Adrenal gland (tissue), 9 donors: ENCODE measurements at regions not wholly inside any gene's neighbourhood (a gene's known extent, or its start where the extent isn't known, plus 50 kb on each side); places are given as distances from the start of the nearest gene placed in this dataset.
"Not testable (repeated sequence)": the region's sequence is repeated elsewhere in the genome, so short reads cannot be mapped to it uniquely, and the experiment has no call there.

Experiments used
- DNase-seq, 7 donors: peaks; one replicate each; pipeline ENCODE4 v3.0.0-alpha.2; 2019 to 2020
- H3K27ac ChIP-seq, 5 donors: fragments of 200-600 bp; sonication (generic) in 4 of 5; 1 replicate in 3 of 5; 2 replicates in 2 of 5; pipeline versions ENCODE4 v1.5.1 to v1.8.0; 2016 to 2020; ENCODE audit warnings: mild to moderate bottlenecking in 1 of 5
- H3K27me3 ChIP-seq: fragments of 200-600 bp; 2 replicates; pipeline ENCODE4 v1.8.0; 2021
- H3K36me3 ChIP-seq, 2 donors: fragments of 200-600 bp; replicated peaks in 1 of 2; 1 replicate in 1 of 2; 2 replicates in 1 of 2; pipeline versions ENCODE4 v1.5.1 to v1.8.0; 2018 to 2022
- H3K4me1 ChIP-seq, 2 donors: fragments of 200-600 bp; replicated peaks in 1 of 2; 1 replicate in 1 of 2; 2 replicates in 1 of 2; pipeline versions ENCODE4 v1.5.1 to v1.8.0; 2018 to 2021
- H3K4me3 ChIP-seq, 4 donors: fragments of 200-600 bp; sonication (generic) in 3 of 4; one replicate each; pipeline ENCODE4 v1.5.1; 2016 to 2018
- H3K9me3 ChIP-seq, 3 donors: fragments of 200-600 bp; sonication (generic) in 1 of 3; replicated peaks in 1 of 3; 1 replicate in 2 of 3; 2 replicates in 1 of 3; pipeline versions ENCODE4 v1.5.1 to v1.8.0; 2016 to 2021
- CTCF ChIP-seq, 6 experiments: fragments of 450-650 bp in 4 of 6; fragments of 200-600 bp in 2 of 6; sonication (generic) in 1 of 6; IDR thresholded peaks; 1 replicate in 5 of 6; 2 replicates in 1 of 6; pipeline versions ENCODE4 v1.5.1 to v1.8.0; 2016 to 2021; ENCODE audit warnings: antibody characterized with exemption in 6 of 6, mild to moderate bottlenecking in 2 of 6, moderate library complexity in 1 of 6
- POLR2A ChIP-seq, 2 donors: fragments of 450-650 bp; IDR thresholded peaks; one replicate each; pipeline ENCODE4 v1.6.1; 2017; ENCODE audit warnings: antibody characterized with exemption in 2 of 2, mild to moderate bottlenecking in 2 of 2, moderate library complexity in 1 of 2
- WGBS, 4 donors: extraction: QIAGEN DNeasy Blood & Tissue Kit in 2 of 4; methylation state at CpG; one replicate each; pipeline versions ENCODE4 v1.1.5 to v1.1.7; 2013 to 2017; 5-methylcytosine and 5-hydroxymethylcytosine counted together
- intact Hi-C, 2 donors: fragments of 100-400 bp; cut with DNase I; formaldehyde crosslinking; loops; one replicate each; pipeline versions ENCODE4 v1.14.1 to v1.15.0; 2022 to 2023
- donor health status: healthy with polysubstance abuse.
- donor health status: Bipolar disorder and iron deficiency.
- donor health status: DM: yes; HTN: yes; CAD: no.
- donor health status: DM: no; HTN: no; CAD: no.
- donor health status: DM: no; HTN: no; CAD: no.

DNA sequence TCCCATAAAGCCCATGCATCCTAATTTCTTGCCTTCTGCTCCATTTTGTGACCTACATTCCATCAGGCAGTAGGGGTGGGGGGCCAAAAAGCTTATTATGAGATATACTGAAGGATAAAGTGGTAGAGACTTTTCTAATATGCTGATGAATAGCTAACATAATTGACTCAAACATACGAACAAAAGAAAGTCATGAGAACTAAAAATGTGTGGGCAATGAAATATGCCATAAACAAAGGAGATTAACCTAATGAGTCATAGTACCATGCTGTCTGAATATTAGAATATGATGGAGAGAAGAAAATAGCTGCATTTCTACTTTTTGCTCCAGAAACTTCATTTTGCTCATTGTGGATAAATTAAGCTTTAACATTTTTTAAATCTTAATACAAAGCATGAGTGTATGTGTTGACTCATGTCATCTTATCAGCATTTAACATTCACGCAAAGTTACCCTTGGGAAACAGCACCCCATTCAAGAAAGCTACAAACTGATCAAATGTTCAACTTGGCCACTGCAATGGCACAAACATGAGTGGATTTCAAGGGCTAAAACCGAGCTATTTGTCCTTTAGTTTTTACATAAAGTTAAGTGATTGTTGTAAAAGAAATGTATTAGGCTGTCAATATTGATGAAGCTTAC, 64.0 kb upstream of the DIO2 start:
- Histone ChIP-seq H3K9me3 (no peaks in the 10 kb centered on the region), H3K4me3 (no peak overlapping the region), H3K27ac (no peak overlapping the region), H3K4me1 (no peaks in the 10 kb centered on the region), H3K27me3 (no peaks in the 10 kb centered on the region), H3K36me3 (no peaks in the 10 kb centered on the region)
- TF ChIP-seq CTCF (IDR thresholded peaks at IDR 0.05), result no peak
- TF ChIP-seq POLR2A (IDR thresholded peaks at IDR 0.05), result no peak
- 37 to 59% (median 53%) methylated on average over 3 of the region's 3 CpGs for WGBS, 4 donors
- no peak for DNase-seq
- intact Hi-C loops, result no loop called here

GRCh38 chr14:80274310-80274709, 63.0 kb upstream of the DIO2 start:
- H3K27ac ChIP-seq, H3K9me3 ChIP-seq, intact Hi-C loops, H3K4me3 ChIP-seq, H3K36me3 ChIP-seq, H3K27me3 ChIP-seq, DNase-seq, H3K4me1 ChIP-seq: not testable (repeated sequence)
- 89 to 99% (median 92%) methylated on average over 2 of the region's 2 CpGs for WGBS, 4 donors

DNA sequence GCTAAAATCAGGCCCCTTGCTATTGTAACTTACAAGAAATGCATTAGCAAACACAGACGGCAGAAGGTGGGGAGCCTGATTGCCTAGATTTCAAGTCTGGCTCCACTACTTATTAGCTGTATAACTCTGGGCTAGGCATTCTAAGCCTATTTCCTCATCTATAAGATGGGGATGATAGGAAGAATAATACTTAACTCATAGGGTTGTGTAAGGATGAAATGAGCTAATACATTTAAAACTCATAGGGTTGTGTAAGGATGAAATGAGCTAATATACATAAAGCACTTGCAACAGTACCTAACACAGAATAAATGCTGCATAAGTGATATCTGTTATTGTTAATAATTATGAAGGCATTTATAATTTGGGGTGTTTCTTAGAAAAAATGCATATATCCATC, 60.1 kb upstream of the DIO2 start:
- H3K9me3 ChIP-seq, result no peaks in the 10 kb centered on the region
- H3K27me3 ChIP-seq, result no peaks in the 10 kb centered on the region
- H3K4me1 ChIP-seq, result no peaks in the 10 kb centered on the region
- H3K27ac ChIP-seq, result no peak overlapping the region
- TF ChIP-seq CTCF (IDR thresholded peaks at IDR 0.05), result no peak
- no peak for TF ChIP-seq POLR2A (IDR thresholded peaks at IDR 0.05)
- no peak for DNase-seq
- H3K4me3 ChIP-seq, result no peak overlapping the region
- WGBS, 4 donors, result 89 to 100% (median 97%) methylated on average over 1 of the region's 1 CpG
- intact Hi-C loops, result no loop called here
- H3K36me3 ChIP-seq, result no peaks in the 10 kb centered on the region

GRCh38 chr14:80269353-80269925, 58.1 kb upstream of the DIO2 start:
- Histone ChIP-seq H3K4me3 (no peak overlapping the region), H3K27me3 (no peaks in the 10 kb centered on the region), H3K4me1 (no peaks in the 10 kb centered on the region), H3K9me3 (no peaks in the 10 kb centered on the region), H3K36me3 (no peaks in the 10 kb centered on the region), H3K27ac (no peak overlapping the region)
- DNase-seq, result no peak
- intact Hi-C loops, result no loop called here
- 52 to 74% (median 67%) methylated on average over 4 of the region's 4 CpGs for WGBS, 4 donors
- TF ChIP-seq CTCF (IDR thresholded peaks at IDR 0.05) (no peak), POLR2A (IDR thresholded peaks at IDR 0.05) (no peak)

DNA sequence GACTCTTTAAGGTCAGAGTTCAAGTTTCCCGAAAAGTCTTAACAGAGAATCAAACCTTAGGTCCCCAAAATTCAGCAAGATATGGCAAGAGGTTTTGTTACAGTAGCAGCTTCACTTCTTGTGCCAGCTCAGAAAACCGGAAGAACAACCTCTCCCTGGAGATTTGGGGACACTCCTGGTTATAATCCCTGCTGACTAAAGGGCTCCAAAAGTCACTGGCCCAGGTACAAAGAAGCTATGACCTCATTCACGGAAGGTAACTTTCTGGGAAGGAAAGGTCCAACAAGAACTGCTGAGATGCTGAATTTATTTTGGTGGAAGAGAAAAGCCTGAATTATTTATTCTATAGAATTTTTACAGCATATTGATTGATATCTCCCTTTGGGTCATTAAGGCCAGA, 55.6 kb upstream of the DIO2 start:
- Histone ChIP-seq H3K27ac (no peak overlapping the region), H3K4me3 (no peak overlapping the region), H3K27me3 (no peaks in the 10 kb centered on the region), H3K9me3 (no peaks in the 10 kb centered on the region), H3K4me1 (no peaks in the 10 kb centered on the region), H3K36me3 (no peaks in the 10 kb centered on the region)
- DNase-seq, result no peak
- TF ChIP-seq POLR2A (IDR thresholded peaks at IDR 0.05) (no peak), CTCF (IDR thresholded peaks at IDR 0.05) (no peak)
- 80 to 91% (median 84%) methylated on average over 3 of the region's 3 CpGs for WGBS, 4 donors
- intact Hi-C loops, result no loop called here
